ENCODE measurements at regions not wholly inside any gene's neighbourhood (a gene's known extent, or its start where the extent isn't known, plus 50 kb on each side); places are given as distances from the start of the nearest gene placed in this dataset.

DNA sequence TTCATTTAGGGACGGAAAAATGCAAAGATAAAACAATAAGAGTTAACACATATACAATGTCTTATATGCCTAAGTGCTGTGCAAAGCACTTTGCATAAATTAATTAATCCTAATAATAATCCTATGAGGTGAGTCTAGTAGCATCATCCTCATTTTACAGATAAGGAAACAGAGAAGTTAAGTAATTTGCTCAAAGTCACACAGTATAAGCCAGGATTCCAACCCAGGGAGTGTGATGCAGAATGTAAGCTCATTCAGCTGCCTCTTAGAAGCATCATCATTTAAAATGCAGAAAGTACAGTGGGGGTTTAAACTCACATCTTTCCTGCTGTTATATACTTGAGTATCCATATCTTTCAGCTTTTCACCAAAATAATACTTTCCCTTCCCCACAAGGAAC lies 203.7 kb downstream of the LARP7 start:
- peaks cover 3% of the 10 kb centered on the region for H3K4me1 ChIP-seq (ENCODE audit: insufficient read depth, insufficient read length)
- peaks cover 6% of the 10 kb centered on the region for H3K36me3 ChIP-seq (ENCODE audit: insufficient read depth, insufficient read length, low read length)
- peaks cover 20% of the 10 kb centered on the region for H3K9me3 ChIP-seq (ENCODE audit: insufficient read depth, low read length)
- H3K9ac ChIP-seq (ENCODE audit: insufficient read length, low read depth) = no peak overlapping the region
- no peaks in the 10 kb centered on the region for H3K27me3 ChIP-seq (ENCODE audit: insufficient read depth, insufficient read length)
- no peak overlapping the region for H3K4me3 ChIP-seq (ENCODE audit: insufficient read length, low read depth)
- TF ChIP-seq YY1 (IDR thresholded peaks at IDR 0.05; ENCODE audit: insufficient read depth, insufficient read length) (no peak), SUZ12 (IDR thresholded peaks at IDR 0.05; ENCODE audit: extremely low read depth, insufficient read depth, insufficient read length) (no peak), ZNF274 (IDR thresholded peaks at IDR 0.05; ENCODE audit: low read depth, low read length) (no peak)
- no peak for DNase-seq (ENCODE audit: low read depth, low spot score)

GRCh38 chr4:112842513-112842912 lies 205.6 kb downstream of the LARP7 start:
- H3K4me3 ChIP-seq (ENCODE audit: insufficient read length, low read depth) = no peak overlapping the region
- no peak overlapping the region for H3K9ac ChIP-seq (ENCODE audit: insufficient read length, low read depth)
- no peak for DNase-seq (ENCODE audit: low read depth, low spot score)
- H3K4me1 ChIP-seq (ENCODE audit: insufficient read depth, insufficient read length) = peaks cover 3% of the 10 kb centered on the region
- peaks cover under 1% of the 10 kb centered on the region for H3K36me3 ChIP-seq (ENCODE audit: insufficient read depth, insufficient read length, low read length)
- no peaks in the 10 kb centered on the region for H3K27me3 ChIP-seq (ENCODE audit: insufficient read depth, insufficient read length)
- peaks cover 1% of the 10 kb centered on the region; the same call in 1 of the 2 replicates for H3K9me3 ChIP-seq (ENCODE audit: insufficient read depth, low read length)
- TF ChIP-seq YY1 (IDR thresholded peaks at IDR 0.05; ENCODE audit: insufficient read depth, insufficient read length) (no peak), SUZ12 (IDR thresholded peaks at IDR 0.05; ENCODE audit: extremely low read depth, insufficient read depth, insufficient read length) (no peak), ZNF274 (IDR thresholded peaks at IDR 0.05; ENCODE audit: low read depth, low read length) (no peak)

GRCh38 chr4:112845386-112845785 lies 204.1 kb upstream of the ANK2 start:
- DNase-seq (ENCODE audit: low read depth, low spot score) = no peak
- Histone ChIP-seq H3K27me3 (ENCODE audit: insufficient read depth, insufficient read length) (no peaks in the 10 kb centered on the region), H3K4me1 (ENCODE audit: insufficient read depth, insufficient read length) (peaks cover under 1% of the 10 kb centered on the region), H3K36me3 (ENCODE audit: insufficient read depth, insufficient read length, low read length) (peaks cover 4% of the 10 kb centered on the region), H3K4me3 (ENCODE audit: insufficient read length, low read depth) (no peak overlapping the region), H3K9ac (ENCODE audit: insufficient read length, low read depth) (no peak overlapping the region), H3K9me3 (ENCODE audit: insufficient read depth, low read length) (no peaks in the 10 kb centered on the region)
- TF ChIP-seq ZNF274 (IDR thresholded peaks at IDR 0.05; ENCODE audit: low read depth, low read length) = no peak
- TF ChIP-seq SUZ12 (IDR thresholded peaks at IDR 0.05; ENCODE audit: extremely low read depth, insufficient read depth, insufficient read length) = no peak
- TF ChIP-seq YY1 (IDR thresholded peaks at IDR 0.05; ENCODE audit: insufficient read depth, insufficient read length) = no peak

DNA sequence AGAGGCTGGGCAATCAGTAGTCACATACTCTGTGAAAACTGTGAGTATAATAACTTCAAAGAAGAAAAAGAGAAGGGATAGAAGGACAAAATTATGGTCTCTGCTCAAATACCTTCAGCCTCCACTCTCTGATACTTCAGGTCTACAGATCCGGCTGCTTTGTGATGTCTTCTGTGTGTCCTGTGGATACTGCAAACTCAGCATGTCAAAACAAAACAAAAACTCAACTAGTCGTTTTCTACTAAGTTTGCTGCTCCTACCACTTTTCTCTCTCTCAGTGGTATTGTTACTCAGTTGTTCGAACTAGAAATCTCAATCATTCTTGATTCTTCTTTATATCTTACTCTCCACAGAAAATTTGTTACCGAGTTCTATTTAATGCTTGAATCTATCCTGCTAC lies 202.4 kb upstream of the ANK2 start:
- H3K9me3 ChIP-seq (ENCODE audit: insufficient read depth, low read length) = no peaks in the 10 kb centered on the region
- no peaks in the 10 kb centered on the region for H3K4me1 ChIP-seq (ENCODE audit: insufficient read depth, insufficient read length)
- no peak overlapping the region for H3K4me3 ChIP-seq (ENCODE audit: insufficient read length, low read depth)
- no peaks in the 10 kb centered on the region for H3K27me3 ChIP-seq (ENCODE audit: insufficient read depth, insufficient read length)
- peaks cover 4% of the 10 kb centered on the region for H3K36me3 ChIP-seq (ENCODE audit: insufficient read depth, insufficient read length, low read length)
- TF ChIP-seq SUZ12 (IDR thresholded peaks at IDR 0.05; ENCODE audit: extremely low read depth, insufficient read depth, insufficient read length) (no peak), ZNF274 (IDR thresholded peaks at IDR 0.05; ENCODE audit: low read depth, low read length) (no peak), YY1 (IDR thresholded peaks at IDR 0.05; ENCODE audit: insufficient read depth, insufficient read length) (no peak)
- DNase-seq (ENCODE audit: low read depth, low spot score) = no peak
- H3K9ac ChIP-seq (ENCODE audit: insufficient read length, low read depth) = no peak overlapping the region

GRCh38 chr4:112847781-112848180 lies 201.7 kb upstream of the ANK2 start:
- Histone ChIP-seq H3K9me3 (ENCODE audit: insufficient read depth, low read length) (no peaks in the 10 kb centered on the region), H3K36me3 (ENCODE audit: insufficient read depth, insufficient read length, low read length) (peaks cover 4% of the 10 kb centered on the region), H3K4me3 (ENCODE audit: insufficient read length, low read depth) (no peak overlapping the region), H3K4me1 (ENCODE audit: insufficient read depth, insufficient read length) (no peaks in the 10 kb centered on the region), H3K27me3 (ENCODE audit: insufficient read depth, insufficient read length) (no peaks in the 10 kb centered on the region), H3K9ac (ENCODE audit: insufficient read length, low read depth) (no peak overlapping the region)
- no peak for TF ChIP-seq ZNF274 (IDR thresholded peaks at IDR 0.05; ENCODE audit: low read depth, low read length)
- TF ChIP-seq YY1 (IDR thresholded peaks at IDR 0.05; ENCODE audit: insufficient read depth, insufficient read length) = no peak
- no peak for TF ChIP-seq SUZ12 (IDR thresholded peaks at IDR 0.05; ENCODE audit: extremely low read depth, insufficient read depth, insufficient read length)
- DNase-seq (ENCODE audit: low read depth, low spot score) = no peak

DNA sequence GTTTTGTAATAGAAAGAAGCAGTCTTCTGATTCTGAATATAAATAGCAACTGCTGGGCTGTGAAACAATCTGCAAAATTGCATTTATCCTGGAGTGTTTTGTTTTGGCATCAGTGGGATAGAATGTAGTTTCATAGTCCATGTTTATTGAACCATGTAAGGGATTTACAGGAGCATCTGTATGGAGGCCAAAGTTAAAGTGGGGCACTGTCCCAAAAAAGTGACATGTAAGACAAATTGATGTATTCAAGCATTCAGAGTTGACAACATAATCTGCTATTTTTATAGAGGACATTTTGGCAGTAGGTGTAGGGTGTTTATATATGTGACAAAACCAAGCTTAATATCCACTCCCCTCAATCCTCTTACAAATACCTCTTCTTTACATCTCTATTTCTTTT lies 200.5 kb upstream of the ANK2 start:
- Histone ChIP-seq H3K4me1 (ENCODE audit: insufficient read depth, insufficient read length) (no peaks in the 10 kb centered on the region), H3K36me3 (ENCODE audit: insufficient read depth, insufficient read length, low read length) (peaks cover 4% of the 10 kb centered on the region), H3K9me3 (ENCODE audit: insufficient read depth, low read length) (no peaks in the 10 kb centered on the region), H3K27me3 (ENCODE audit: insufficient read depth, insufficient read length) (no peaks in the 10 kb centered on the region), H3K9ac (ENCODE audit: insufficient read length, low read depth) (no peak overlapping the region), H3K4me3 (ENCODE audit: insufficient read length, low read depth) (no peak overlapping the region)
- no peak for DNase-seq (ENCODE audit: low read depth, low spot score)
- TF ChIP-seq ZNF274 (IDR thresholded peaks at IDR 0.05; ENCODE audit: low read depth, low read length) = no peak
- no peak for TF ChIP-seq YY1 (IDR thresholded peaks at IDR 0.05; ENCODE audit: insufficient read depth, insufficient read length)
- TF ChIP-seq SUZ12 (IDR thresholded peaks at IDR 0.05; ENCODE audit: extremely low read depth, insufficient read depth, insufficient read length) = no peak

DNA sequence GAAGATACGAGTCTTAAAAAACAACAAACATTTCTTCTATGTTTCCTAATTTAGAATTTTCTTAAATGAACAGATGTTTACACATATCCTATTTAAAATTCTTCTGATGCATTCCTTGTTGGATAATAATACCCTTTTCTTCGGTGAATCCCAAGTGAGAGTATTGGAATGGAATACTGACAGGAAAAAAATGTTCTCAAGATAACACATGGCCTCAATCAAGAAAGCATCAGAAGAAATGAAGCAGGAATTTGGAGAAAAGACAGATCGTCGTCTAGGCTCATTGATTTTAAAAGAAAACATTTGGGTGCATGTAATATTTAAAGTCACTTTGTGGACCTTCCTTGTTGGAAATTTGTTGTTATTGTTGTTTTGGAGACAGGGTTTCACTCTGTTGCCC lies 196.9 kb upstream of the ANK2 start:
- no peaks in the 10 kb centered on the region for H3K9me3 ChIP-seq (ENCODE audit: insufficient read depth, low read length)
- no peak overlapping the region for H3K9ac ChIP-seq (ENCODE audit: insufficient read length, low read depth)
- H3K27me3 ChIP-seq (ENCODE audit: insufficient read depth, insufficient read length) = no peaks in the 10 kb centered on the region
- DNase-seq (ENCODE audit: low read depth, low spot score) = no peak
- H3K4me1 ChIP-seq (ENCODE audit: insufficient read depth, insufficient read length) = no peaks in the 10 kb centered on the region
- H3K36me3 ChIP-seq (ENCODE audit: insufficient read depth, insufficient read length, low read length) = peaks cover 2% of the 10 kb centered on the region
- no peak overlapping the region for H3K4me3 ChIP-seq (ENCODE audit: insufficient read length, low read depth)
- no peak for TF ChIP-seq YY1 (IDR thresholded peaks at IDR 0.05; ENCODE audit: insufficient read depth, insufficient read length)
